ENCODE measurements at regions not wholly inside any gene's neighbourhood (a gene's known extent, or its start where the extent isn't known, plus 50 kb on each side); places are given as distances from the start of the nearest gene placed in this dataset.

DNA sequence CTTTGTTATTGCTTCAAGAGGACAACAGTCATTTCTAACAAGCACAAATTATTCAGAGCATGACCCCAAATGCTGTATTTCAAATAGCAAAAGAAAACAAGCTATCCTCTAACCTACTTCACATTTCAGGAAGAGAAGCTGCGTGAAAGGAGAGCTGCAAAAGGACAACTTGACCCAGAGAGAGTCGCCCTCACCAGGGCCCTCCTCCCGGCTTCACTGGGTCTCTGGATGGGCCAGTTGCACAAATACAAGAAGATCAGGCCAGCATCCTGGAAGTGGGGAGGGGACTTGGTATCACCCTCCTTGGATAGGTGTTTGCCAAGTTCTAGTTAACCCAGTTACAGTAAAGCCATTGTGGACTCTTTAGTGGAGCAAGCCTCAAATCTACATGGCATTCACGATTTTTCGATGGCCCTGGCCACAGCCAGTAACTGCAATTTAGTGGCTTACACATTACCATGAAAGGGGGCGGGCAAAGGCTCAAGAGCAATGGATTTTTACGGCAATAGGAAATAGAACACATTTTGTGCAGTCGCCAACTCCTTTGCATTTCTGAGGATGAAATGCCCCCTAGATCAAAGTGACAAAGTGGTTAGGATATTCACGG, 166.9 kb upstream of the DIO2 start:
- DNase-seq: no peak

DNA sequence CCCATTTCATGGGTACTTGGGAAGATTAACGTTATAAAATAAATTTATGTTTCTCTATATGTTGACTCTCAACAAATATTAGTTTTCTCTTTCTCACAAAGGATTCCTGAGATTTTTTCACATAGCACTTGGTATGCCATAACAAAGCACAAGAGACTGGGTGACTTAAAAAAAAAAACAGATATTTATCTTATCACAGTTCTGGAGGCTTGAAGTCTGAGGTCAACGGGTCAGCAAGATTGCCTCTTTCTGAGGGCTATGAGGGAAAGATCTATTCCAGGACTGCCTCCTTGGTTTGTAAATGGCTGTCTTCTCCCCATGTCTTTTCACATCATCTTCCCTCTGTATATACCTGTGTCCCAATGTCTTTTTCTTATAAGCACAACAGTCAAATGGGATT, 153.5 kb upstream of the DIO2 start:
- no peak for DNase-seq

DNA sequence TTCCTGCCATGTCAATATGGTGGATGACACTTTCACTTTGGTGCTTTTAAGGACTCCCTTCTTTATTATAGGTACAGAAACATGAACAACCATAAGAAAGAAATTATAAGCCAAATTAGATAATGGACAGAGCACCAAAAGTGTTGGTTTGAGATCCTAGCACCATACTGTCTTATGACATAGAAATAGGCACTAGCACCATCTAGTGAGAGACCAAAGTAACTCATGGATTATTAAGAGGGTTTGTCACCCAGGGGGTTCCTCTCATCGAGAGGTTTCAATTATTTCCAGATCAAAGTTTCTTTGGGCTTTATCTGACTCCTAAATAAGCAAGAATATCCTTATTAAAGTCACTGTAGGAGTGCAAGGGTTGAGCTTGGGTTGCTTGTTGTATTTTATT, 153.0 kb upstream of the DIO2 start:
- peak; percentile 7 for DNase-seq

DNA sequence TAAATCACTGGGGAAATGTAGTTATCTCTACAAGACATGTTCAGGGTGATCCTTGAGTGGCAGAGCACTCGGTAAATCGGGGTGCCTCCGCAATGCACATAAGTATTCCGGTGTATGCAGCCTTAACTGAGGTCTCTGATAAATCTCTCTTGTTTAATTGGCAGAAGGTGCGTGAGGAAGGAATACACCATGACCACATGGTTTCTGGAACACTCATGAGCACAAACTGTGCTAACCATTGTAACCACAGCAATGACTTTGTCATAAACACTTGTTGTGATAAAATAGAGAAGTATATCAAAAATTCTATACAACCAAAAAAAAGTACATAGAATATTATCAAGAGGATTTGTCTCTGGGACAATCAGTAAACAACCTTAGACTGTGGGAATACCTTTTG, 146.8 kb upstream of the DIO2 start:
- no peak for DNase-seq

DNA sequence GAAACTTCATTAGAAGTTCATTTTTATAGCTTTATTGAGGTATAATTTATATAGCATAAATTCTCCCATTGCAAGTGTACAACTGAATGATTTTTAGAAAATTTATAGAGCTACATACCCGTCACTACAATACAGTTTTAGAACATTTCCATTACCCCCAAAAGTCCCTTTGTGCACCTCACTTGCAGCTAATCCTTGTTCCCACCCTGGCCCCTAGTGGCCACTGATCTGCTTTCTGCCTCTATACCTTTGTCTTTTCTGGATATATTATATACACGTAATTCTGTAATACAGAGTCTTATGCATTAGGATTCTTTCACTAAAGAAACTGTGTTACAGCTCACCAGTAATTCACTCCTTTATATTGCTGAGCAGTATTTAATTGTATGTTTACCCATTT, 145.1 kb upstream of the DIO2 start:
- DNase-seq: peak; percentile 23

DNA sequence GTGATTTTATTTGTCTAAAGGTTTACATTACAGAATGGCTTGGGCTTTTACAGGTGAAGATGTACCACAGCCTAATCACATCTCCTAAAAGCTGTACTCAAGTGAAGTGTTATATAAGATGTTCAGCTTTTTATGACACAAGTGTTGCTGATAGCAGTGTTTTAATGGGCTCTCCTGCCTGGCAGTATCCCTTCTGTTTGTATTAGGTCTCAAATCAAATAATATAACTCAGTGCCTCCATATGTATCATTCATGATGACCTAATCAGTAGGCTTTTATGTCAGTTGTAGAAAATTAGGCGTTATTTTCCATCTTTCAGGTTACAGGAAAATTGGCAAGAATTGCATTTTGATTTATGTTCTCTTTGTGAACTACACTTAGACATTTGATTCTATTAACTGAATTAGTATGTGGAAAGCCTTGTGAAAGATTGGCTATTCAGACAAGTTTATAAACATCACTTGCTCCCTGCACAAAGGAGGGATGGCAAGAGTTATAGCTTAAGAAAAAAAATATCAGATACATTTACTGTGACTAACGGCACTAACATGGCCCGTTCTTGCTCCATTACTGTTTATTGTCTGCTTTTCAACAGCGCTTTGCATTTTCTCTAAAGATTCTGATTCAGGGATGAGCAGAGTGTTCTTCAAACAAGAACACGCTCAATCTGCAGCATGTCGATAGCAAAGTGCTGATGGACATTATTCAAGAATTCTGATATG, 143.7 kb upstream of the DIO2 start:
- DNase-seq: peak; percentile 84

DNA sequence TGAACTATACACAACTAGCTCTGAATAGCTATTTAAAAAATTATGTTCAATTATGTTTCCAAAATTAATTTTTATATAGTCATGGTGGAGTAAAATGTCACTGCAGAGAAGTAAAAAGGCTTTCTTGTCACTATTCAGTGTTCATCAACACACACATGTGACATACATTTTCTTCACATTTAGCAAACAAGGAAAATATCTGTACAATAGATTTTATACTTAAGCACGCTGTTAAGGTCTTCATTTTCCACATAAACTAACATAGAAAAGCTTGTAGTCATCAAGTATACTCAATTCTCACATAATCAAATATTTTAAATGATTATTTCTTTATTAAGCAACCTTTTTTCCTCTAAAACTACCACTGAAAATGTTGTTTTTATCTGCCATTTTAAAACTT, 141.2 kb upstream of the DIO2 start:
- no peak for DNase-seq

DNA sequence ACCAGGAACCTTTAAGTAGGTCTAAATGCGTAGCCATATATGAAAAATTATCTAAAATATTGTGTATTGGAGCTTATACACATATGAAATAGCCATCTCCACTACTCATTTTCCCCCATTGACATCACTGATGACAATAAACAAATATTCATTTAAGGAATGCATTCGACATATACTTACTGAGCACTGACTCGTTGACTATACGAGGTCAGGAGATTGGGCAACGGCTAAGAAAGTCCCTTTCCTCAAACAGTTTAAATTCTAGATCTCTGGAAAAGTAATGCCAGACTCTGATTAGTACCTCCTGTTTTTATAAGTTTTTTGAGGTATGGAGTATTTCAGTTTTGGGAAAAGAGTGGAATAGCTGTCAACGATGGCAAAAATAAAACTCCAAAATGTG, 139.4 kb upstream of the DIO2 start:
- DNase-seq: no peak

DNA sequence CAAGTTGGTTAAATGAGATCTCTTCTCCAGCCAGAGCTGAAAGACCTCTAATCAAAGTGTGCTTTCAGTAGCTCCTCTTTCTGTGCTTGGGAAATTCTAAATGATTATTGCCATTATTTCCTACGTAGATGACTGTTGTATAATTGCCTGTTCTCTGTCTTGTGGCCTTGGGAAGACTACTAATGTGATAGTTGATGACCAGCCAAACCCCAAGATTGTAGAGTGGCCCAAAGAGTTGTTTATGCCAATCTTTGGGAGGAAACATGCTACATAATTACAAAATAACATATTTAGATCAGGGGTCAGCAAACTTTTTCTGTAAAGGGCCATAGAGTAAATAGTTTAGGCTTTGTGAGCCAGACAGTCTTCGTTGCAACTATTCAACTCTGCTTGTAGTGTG, 135.1 kb upstream of the DIO2 start:
- DNase-seq: no peak

DNA sequence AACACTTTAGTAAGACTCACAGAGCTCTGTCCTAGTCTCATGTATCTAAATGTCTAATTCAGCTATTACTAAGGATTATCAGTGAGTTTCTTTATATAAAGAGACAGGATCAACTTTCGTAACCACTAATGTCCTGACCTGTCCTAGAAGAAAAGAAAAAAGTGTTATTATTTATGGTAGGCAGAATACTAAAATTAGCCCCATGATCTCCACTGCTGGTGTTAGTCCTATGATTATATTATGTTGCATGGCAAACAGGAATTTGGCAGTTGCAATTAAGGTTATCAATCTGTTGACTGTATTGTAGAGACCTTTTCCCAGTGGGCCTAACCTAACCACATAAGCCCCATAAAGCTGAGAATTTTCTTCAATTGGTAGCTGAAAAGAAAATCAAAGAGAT, 132.9 kb upstream of the DIO2 start:
- no peak for DNase-seq

DNA sequence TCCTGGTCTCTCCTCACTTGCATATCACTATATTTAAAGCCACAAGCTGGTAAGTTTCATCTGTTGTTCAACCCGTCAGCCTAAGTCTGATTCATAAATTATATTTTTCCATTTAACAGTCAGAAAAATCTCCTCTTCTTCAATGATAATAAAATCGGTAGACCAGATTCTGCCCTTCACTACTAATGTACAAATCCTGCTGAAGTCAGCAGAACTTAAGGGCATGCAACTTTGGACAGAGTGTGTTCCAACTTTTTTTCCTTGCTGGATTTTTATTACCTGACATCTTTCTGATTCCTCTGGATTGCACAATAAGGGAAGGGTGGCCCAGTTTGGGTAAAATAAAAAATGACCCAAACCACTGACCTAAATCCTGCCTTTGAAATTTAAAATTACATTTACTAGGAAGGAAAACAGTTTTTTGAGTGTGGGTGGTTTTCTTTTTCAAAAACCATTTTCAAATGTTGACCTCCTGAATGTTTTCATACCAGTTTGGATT, 125.4 kb upstream of the DIO2 start:
- no peak for DNase-seq

DNA sequence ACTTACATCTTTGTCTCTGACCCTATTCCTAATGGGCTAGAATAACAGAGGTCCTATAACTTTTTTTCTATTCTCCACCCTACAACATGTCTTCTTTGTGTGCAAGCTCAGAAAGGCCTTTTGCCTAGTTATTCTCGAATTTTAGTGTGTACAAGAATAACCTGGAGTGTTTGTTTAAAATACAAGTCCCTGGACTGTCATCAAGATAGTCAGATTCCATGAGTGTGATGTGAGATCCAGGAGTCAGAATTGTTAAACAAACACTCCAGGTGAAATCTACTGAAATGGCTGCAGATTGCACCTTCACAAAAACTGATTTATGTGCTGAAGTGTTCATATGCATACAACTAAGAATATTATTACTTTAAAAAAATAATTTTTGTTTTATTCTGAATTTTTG, 114.4 kb upstream of the DIO2 start:
- no peak for DNase-seq

DNA sequence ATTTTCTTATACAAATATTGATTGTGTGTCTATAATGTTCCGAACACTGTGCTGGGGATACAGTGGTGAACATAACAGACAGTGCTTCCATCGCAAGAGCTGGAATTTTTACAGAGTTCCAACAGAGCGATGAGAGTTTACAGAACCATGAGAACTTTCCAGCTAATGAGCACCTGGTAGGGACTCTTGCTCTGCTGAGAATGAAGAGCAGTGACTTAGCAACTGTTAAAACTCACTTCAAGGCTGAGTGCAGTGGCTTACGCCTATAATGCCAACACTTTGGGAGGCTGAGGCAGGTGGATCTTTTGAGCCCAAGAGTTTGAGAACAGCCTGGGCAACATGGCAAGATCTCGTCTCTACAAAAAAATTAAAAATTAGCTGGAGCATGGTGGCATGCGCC, 113.8 kb upstream of the DIO2 start:
- DNase-seq: no peak

DNA sequence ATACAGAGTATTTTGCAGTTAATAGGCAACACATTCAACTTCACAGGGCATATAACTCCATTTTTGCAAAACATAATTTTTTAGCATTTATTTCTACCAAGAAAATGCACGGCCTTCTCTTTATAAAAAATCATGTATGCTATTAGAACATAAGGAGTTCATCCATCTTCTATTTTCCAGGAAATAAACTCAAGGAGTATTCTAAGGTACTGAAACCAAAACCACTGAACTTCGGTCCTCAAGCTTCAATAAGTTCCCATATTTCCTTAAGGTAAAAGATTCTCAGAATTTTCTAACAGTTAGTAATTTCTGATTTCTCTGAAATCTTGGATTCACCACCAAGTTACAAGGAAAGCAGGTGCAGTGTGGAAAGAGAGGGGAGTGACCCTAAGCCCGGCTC, 113.3 kb upstream of the DIO2 start:
- DNase-seq: no peak

DNA sequence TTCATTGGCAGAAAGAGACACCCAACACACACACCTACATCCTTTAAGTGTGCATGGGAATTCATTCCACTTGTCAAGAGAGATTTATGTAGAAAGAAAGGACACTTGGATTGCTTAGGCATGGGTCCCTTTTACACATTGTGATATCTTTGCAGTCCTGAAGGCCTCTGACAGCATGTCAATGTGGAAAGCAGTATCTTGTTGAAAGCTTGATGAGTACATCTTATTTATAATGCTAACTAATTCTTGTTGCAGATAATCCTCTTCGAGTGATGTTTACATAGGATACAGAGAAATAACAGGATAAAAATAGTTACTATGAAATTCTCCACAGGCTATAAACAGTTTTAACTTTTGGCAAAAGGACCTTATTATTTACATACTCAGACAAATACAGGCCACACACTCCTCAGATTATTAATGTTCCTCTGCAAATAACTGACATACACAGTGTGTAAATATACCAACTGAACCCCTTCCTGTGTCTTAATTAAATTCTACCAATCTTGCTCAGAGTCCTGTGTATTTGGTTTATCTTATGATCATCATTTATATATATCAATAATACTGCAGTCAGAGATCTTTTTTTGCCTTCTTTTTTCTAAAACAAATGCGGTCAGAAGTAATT, 111.8 kb upstream of the DIO2 start:
- no peak for DNase-seq

DNA sequence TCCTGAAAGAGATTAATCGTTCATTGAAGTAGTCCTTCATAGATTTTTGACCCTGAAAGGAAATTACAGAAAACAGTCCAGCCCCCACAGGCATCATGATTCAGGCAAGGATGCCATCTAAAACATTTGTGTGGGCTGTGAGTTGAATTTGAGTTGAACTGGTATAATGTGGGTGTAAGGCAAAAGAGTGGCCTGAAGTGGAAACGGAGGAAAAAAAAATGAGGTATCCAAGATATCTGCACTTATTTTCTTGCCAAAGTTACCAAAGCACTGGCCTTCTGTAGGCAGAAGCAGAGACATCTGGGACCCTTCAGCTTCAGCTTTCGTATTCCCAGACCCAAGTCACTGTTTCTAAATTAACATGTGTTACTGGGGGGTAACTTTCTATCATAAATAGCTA, 105.1 kb upstream of the DIO2 start:
- no peak for DNase-seq

DNA sequence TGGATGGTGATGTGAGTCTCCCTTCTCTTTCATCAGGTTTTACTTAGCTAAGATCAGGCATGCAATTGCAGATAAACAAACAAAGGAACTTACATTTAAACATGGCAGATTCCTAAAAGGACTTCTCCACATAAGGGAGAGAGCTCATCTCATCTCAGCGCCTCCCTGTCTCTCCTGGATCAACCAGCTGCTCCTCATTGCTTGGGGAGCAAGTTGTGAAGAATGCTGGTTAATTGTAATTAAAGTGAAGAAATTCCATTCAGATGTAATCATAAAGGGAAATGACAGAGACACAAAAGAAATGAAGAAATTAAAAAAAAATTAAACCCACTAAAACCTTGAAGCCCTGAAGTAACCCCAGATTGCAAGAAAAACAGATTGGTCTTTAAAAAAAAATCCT, 104.4 kb upstream of the DIO2 start:
- DNase-seq: no peak

DNA sequence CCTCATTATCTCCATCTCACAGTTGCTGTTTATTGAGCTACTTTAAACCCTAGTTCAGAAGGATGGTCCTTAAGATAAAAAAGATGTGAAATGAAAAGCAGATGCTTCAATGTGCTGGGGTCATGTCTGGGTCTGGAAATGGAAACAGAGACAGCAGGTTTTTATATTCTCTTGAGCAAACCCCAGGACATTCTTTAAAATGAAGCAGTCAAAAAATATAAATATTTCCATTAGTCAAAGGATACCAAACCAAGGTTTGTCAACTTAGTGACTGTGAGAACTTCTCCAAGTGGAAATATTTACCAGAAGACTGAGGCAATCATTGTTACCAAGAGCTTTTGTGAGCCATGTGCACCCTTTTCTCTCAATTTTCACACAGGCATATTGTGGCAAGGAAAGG, 102.5 kb upstream of the DIO2 start:
- no peak for DNase-seq

DNA sequence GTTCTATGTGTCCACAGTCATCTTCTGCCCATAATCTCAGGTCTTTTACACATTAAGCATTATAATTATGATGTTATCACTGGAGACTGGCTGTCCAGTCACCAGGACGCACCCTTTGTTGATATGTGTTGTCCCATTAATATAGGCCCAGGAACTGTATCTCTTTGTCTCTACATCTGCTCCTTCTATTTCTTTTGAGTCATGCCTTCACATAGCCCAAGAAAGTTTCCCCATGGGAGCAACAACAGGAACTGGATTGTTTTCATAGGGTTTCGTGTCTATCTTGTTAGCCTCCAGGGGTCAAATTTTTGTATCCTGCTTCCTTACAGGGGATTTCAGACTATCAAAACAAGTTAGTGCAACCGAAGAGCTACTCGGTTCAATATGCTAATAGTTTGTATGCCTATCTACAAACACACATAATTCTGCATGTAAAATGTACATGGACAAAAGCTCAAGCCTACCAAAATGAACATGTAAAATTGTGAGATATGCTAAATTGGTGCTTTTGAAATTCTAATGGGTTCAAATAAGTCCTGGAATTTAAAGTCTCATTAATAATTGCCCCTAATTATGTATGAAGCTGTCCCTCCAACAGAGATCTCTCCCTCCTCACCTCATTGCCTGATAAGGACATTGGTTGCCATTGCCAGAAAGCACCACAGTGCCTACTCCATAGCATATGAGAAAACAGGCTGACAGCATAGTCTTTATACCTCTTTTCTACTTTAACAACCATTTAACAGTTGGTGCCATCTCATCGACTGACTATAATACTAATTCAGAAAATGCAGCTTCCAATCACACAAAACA, 99.8 kb upstream of the DIO2 start:
- no peak for DNase-seq

DNA sequence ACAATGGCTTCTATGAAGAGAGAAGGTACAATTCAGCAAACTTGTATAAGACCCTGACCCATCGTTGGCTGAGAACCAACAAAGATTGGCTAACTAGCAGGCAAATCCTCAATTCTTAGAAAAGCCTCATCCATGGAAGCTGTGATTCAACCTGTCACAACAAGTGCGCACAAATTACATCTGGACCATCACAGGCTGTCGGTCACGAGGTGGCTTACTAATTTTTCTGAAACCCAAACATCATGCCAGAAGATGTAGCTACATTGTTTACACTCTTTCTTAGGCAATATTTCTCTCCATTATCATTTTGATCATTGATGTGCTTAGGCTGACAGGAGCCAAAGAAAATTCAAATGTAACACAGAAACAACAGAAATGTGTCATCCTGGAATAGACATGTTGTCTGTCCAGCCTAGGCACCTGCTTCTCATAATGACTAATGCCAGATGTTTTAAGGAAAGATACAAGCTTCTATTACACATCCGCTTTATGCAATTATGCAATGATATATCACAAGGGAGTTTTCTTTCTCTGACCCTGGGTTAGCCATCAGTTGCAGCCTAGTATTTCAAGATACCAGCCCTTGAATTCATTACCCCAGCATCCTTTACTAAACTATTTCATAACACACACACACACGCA, 92.9 kb upstream of the DIO2 start:
- no peak for DNase-seq

DNA sequence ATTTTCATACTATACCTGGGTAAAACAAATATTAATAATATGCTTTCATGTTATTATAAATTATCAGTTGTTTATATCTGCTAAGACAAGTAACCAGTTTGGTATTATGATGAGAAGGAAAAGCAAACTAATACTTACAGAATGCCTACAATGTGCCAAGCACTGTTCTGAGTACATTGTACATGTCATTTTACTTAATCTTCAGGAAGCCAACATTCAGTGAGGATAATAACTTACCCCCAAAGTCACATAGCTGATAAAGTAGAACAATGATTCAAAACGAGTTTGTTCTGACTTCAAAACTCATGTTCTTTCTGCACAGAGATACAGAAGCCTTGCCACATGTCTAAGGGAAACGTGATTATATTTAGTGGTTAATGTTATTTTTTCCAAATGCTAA, 89.0 kb upstream of the DIO2 start:
- DNase-seq: no peak

DNA sequence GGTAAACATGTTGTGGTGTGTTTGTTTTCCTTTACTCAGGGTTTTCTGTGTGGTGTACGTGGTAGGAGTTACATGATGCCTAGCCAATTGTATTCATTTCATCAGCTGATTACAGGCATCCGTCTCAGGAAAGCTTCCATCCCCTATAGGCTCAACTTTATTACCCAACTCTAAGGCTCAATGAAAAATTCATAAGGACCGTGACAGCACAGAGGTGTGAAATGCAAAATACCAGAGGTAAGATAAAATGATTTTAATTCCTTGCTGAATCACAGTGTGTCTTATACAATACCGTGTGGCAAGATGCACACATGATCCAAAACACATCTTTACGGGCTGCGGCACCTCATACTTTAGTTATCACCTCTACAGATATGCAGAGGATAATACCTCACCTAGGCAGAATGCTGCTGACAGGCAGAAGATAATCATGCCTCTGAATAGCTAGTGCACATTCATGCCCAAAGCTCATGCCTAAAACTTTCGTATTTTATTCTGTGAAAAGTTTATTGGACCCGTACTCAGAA, 87.2 kb upstream of the DIO2 start:
- DNase-seq: no peak

DNA sequence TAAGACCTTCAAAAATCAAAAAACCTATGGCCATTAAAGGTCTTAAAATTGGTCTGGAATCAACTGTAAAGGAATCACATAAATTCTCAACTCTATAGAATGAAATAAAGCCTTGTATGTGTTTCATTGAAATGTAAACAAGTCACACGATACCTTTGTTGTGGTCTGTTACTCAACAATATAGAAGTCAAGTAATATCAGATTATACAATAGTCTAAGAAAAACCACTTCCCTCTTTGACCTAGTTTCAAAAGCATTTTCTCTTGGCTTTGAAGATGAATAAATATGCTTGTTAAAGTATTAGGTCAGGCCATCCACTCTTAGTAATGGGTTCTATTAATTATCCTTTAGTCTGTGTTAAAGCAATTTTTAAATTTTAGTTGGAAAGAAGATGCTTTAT, 79.8 kb upstream of the DIO2 start:
- no peak for DNase-seq

All from NCI-H1092 (cell line).